Panc1 (cell line): ENCODE measurements at regions not wholly inside any gene's neighbourhood (a gene's known extent, or its start where the extent isn't known, plus 50 kb on each side); places are given as distances from the start of the nearest gene placed in this dataset.

Experiments used
- ATAC-seq: fragments of 200-7000 bp; cut with Tn5 transposase; 2 replicates; pipeline ENCODE4 v1.9.1; 2020; ENCODE audit warnings: mild to moderate bottlenecking, moderate library complexity
- BruUV-seq: library from RNA; stranded (reverse); fragments of 400-500 nt; replicated peaks from 2 replicates; lab custom pipeline; 2021; lab: Mats Ljungman, UMichigan
- CTCF ChIA-PET: fragments of 300-600 bp; sonication (Branson Sonifier 250); formaldehyde crosslinking; loops from one replicate; lab custom pipeline; 2022; ENCODE audit warnings: antibody characterized with exemption; lab: Charles Lee
- POLR2A ChIA-PET: fragments of 300-600 bp; sonication (Branson Sonifier 250); formaldehyde crosslinking; loops from one replicate; lab custom pipeline; 2022; ENCODE audit warnings: antibody characterized with exemption; lab: Charles Lee
- DNase-seq: peaks from one replicate; pipeline ENCODE4 v3.0.0-alpha.2; 2010; ENCODE audit warnings: low read depth, low spot score
- H3K27ac ChIP-seq: 2 replicates; pipeline ENCODE4 v1.5.1; 2011; ENCODE audit warnings: mild to moderate bottlenecking, low read length, inconsistent platforms
- H3K27me3 ChIP-seq: fragments of 200-500 bp; sonication (Bioruptor generic); 2 replicates; pipeline ENCODE4 v1.6.0; 2014; ENCODE audit warnings: low read length, inconsistent platforms; ENCODE audit not compliant: control insufficient read depth, insufficient read depth
- H3K36me3 ChIP-seq: fragments of 200-500 bp; sonication (Bioruptor generic); 2 replicates; pipeline ENCODE4 v1.5.1; 2014; ENCODE audit warnings: inconsistent platforms, mild to moderate bottlenecking, low read length, moderate library complexity; ENCODE audit not compliant: control insufficient read depth, insufficient read depth
- H3K4me1 ChIP-seq: 2 replicates; pipeline ENCODE4 v1.5.1; 2011; ENCODE audit warnings: inconsistent platforms, mild to moderate bottlenecking, low read length, moderate library complexity; ENCODE audit not compliant: control insufficient read depth, insufficient read depth
- H3K4me3 ChIP-seq, 2 experiments: 2 replicates each; pipeline ENCODE4 v1.5.1; 2011 to 2012; ENCODE audit warnings: low read depth in 2 of 2, low read length in 2 of 2, mild to moderate bottlenecking in 2 of 2, inconsistent platforms in 1 of 2, moderate library complexity in 1 of 2
- H3K9me3 ChIP-seq: fragments of 200-500 bp; sonication (Bioruptor generic); 2 replicates; pipeline ENCODE4 v1.5.1; 2014; ENCODE audit warnings: low read depth, mild to moderate bottlenecking, inconsistent platforms, low read length, moderate library complexity; ENCODE audit not compliant: control insufficient read depth, insufficient read depth
- CTCF ChIP-seq: fragments of 450-650 bp; IDR thresholded peaks from 2 replicates; pipeline ENCODE4 v1.5.1; 2017; ENCODE audit warnings: mild to moderate bottlenecking
- POLR2AphosphoS5 ChIP-seq: IDR thresholded peaks from 2 replicates; pipeline ENCODE4 v1.6.1; 2012; ENCODE audit warnings: mild to moderate bottlenecking, low read depth, low read length, moderate library complexity
- REST ChIP-seq, 2 experiments: IDR thresholded peaks; 2 replicates each; pipeline ENCODE4 v1.6.1; 2011 to 2012; ENCODE audit warnings: low read depth in 2 of 2, control low read depth in 1 of 2, low read length in 1 of 2, mild to moderate bottlenecking in 1 of 2, moderate library complexity in 1 of 2; ENCODE audit not compliant: insufficient read depth in 1 of 2
- SIN3A ChIP-seq: IDR thresholded peaks from 2 replicates; pipeline ENCODE4 v1.6.1; 2012; ENCODE audit warnings: low read depth, mild to moderate bottlenecking, low read length, moderate library complexity, borderline replicate concordance; ENCODE audit not compliant: insufficient read depth
- TCF7L2 ChIP-seq: IDR thresholded peaks from 2 replicates; pipeline ENCODE4 v1.6.1; 2011; ENCODE audit warnings: mild to moderate bottlenecking, low read depth, low read length, inconsistent platforms
- in situ Hi-C: cut with HindIII; loops from 2 replicates; pipeline ENCODE4 v1.10.0; 2016; ENCODE audit warnings: low sequenced_read_pairs, low pct_unique_long_range_greater_than_20kb
- intact Hi-C: fragments of 100-400 bp; cut with micrococcal nuclease; formaldehyde crosslinking; loops from one replicate; pipeline ENCODE4 v1.10.0; 2022; ENCODE audit not compliant: unreplicated experiment

- Histone ChIP-seq H3K27me3 (no peaks in the 10 kb centered on the region), H3K4me1 (no peaks in the 10 kb centered on the region), H3K27ac (no peak overlapping the region), H3K36me3 (no peaks in the 10 kb centered on the region), H3K4me3 (no peak overlapping the region), H3K9me3 (no peaks in the 10 kb centered on the region)
- DNase-seq (no peak), ATAC-seq (no peak)
- intact Hi-C loops = no loop called here
- TF ChIP-seq SIN3A (no peak), REST (IDR thresholded peaks at IDR 0.05; ENCODE audit: insufficient read depth in 1 of 2, low read depth in 2 of 2, low read length in 1 of 2) (no peak), TCF7L2 (no peak), CTCF (no peak), POLR2AphosphoS5 (no peak)
- POLR2A ChIA-PET = no interaction called here
- BruUV-seq = no TSS peak
- CTCF ChIA-PET = no interaction called here
- in situ Hi-C loops = no loop called here
These were observed 370.3 kb upstream of the SLC7A11 start for GRCh38 chr4:138612428-138612827.

- no peak for ATAC-seq
- DNase-seq = no peak
- Histone ChIP-seq H3K27me3 (no peaks in the 10 kb centered on the region), H3K4me1 (no peaks in the 10 kb centered on the region), H3K27ac (no peak overlapping the region), H3K4me3 (no peak overlapping the region), H3K9me3 (no peaks in the 10 kb centered on the region), H3K36me3 (no peaks in the 10 kb centered on the region)
- intact Hi-C loops (no loop called here), in situ Hi-C loops (no loop called here)
- POLR2A ChIA-PET = no interaction called here
- no peak for TF ChIP-seq POLR2AphosphoS5
- no peak for TF ChIP-seq TCF7L2
- TF ChIP-seq SIN3A = no peak
- TF ChIP-seq CTCF = no peak
- TF ChIP-seq REST (IDR thresholded peaks at IDR 0.05; ENCODE audit: insufficient read depth in 1 of 2, low read depth in 2 of 2, low read length in 1 of 2) = no peak
- CTCF ChIA-PET = no interaction called here
- no TSS peak for BruUV-seq
These were observed 369.6 kb upstream of the SLC7A11 start for GRCh38 chr4:138611721-138612120.
